Kidney epithelial cell (primary cell): ENCODE measurements at regions not wholly inside any gene's neighbourhood (a gene's known extent, or its start where the extent isn't known, plus 50 kb on each side); places are given as distances from the start of the nearest gene placed in this dataset.
"Not testable (repeated sequence)": the region's sequence is repeated elsewhere in the genome, so short reads cannot be mapped to it uniquely, and the experiment has no call there.

ENCODE experiments used
- DNase-seq: peaks from one replicate; pipeline ENCODE4 v3.0.0-alpha.2; 2010; ENCODE audit warnings: low read depth
- H3K27me3 ChIP-seq: 2 replicates; pipeline ENCODE4 v1.6.0; 2011; ENCODE audit warnings: low read length; ENCODE audit not compliant: control insufficient read depth, insufficient read depth
- H3K36me3 ChIP-seq: 2 replicates; pipeline ENCODE4 v1.5.1; 2011; ENCODE audit warnings: low read length; ENCODE audit not compliant: control insufficient read depth, insufficient read depth
- H3K4me3 ChIP-seq: 2 replicates; pipeline ENCODE4 v1.5.1; 2011; ENCODE audit warnings: low read depth, mild to moderate bottlenecking, control low read depth, low read length

- H3K4me3 ChIP-seq, DNase-seq, H3K36me3 ChIP-seq, H3K27me3 ChIP-seq: not testable (repeated sequence)
Measured at GRCh38 chr2:89894988-89895387, 1203.5 kb downstream of the RPIA start.

GRCh38 chr2:89895629-89896028, 1204.2 kb downstream of the RPIA start:
- H3K27me3 ChIP-seq, H3K36me3 ChIP-seq, H3K4me3 ChIP-seq, DNase-seq: not testable (repeated sequence)

- not testable (repeated sequence) for DNase-seq, H3K36me3 ChIP-seq, H3K27me3 ChIP-seq, H3K4me3 ChIP-seq
Measured at GRCh38 chr2:89927018-89927417, 1235.5 kb downstream of the RPIA start.

- not testable (repeated sequence) for H3K36me3 ChIP-seq, H3K4me3 ChIP-seq, H3K27me3 ChIP-seq, DNase-seq
Measured at GRCh38 chr2:89935436-89935835, 1244.0 kb downstream of the RPIA start.

GRCh38 chr2:89936011-89936410, 1244.5 kb downstream of the RPIA start:
- H3K36me3 ChIP-seq, DNase-seq, H3K27me3 ChIP-seq, H3K4me3 ChIP-seq: not testable (repeated sequence)

- H3K4me3 ChIP-seq, H3K36me3 ChIP-seq, DNase-seq, H3K27me3 ChIP-seq: not testable (repeated sequence)
Measured at GRCh38 chr2:89936559-89936958, 1245.1 kb downstream of the RPIA start.

- DNase-seq, H3K36me3 ChIP-seq, H3K27me3 ChIP-seq, H3K4me3 ChIP-seq: not testable (repeated sequence)
Measured at GRCh38 chr2:89938756-89939155, 1247.3 kb downstream of the RPIA start.

GRCh38 chr2:89944267-89944666, 1252.8 kb downstream of the RPIA start:
- not testable (repeated sequence) for H3K27me3 ChIP-seq, H3K4me3 ChIP-seq, H3K36me3 ChIP-seq, DNase-seq

GRCh38 chr2:89945004-89945616, 1253.6 kb downstream of the RPIA start:
- not testable (repeated sequence) for H3K4me3 ChIP-seq, H3K36me3 ChIP-seq, H3K27me3 ChIP-seq, DNase-seq

GRCh38 chr2:89947208-89947815, 1255.8 kb downstream of the RPIA start:
- not testable (repeated sequence) for H3K27me3 ChIP-seq, H3K4me3 ChIP-seq, DNase-seq

GRCh38 chr2:89948102-89948501, 1256.6 kb downstream of the RPIA start:
- not testable (repeated sequence) for DNase-seq, H3K36me3 ChIP-seq, H3K27me3 ChIP-seq

More at GRCh38 chr2:89947208-89947815, 1255.8 kb downstream of the RPIA start:
- not testable (repeated sequence) for H3K36me3 ChIP-seq

GRCh38 chr2:89950807-89951206, 1259.3 kb downstream of the RPIA start:
- H3K36me3 ChIP-seq, H3K27me3 ChIP-seq, H3K4me3 ChIP-seq, DNase-seq: not testable (repeated sequence)

More at GRCh38 chr2:89948102-89948501, 1256.6 kb downstream of the RPIA start:
- not testable (repeated sequence) for H3K4me3 ChIP-seq

GRCh38 chr2:89957236-89957635, 1265.8 kb downstream of the RPIA start:
- not testable (repeated sequence) for DNase-seq, H3K36me3 ChIP-seq, H3K4me3 ChIP-seq, H3K27me3 ChIP-seq

GRCh38 chr2:89959729-89960378, 1268.4 kb downstream of the RPIA start:
- not testable (repeated sequence) for DNase-seq, H3K27me3 ChIP-seq, H3K36me3 ChIP-seq, H3K4me3 ChIP-seq

- H3K27me3 ChIP-seq, H3K4me3 ChIP-seq, DNase-seq, H3K36me3 ChIP-seq: not testable (repeated sequence)
Measured at GRCh38 chr2:89960570-89960969, 1269.1 kb downstream of the RPIA start.
